ENCODE measurements at regions not wholly inside any gene's neighbourhood (a gene's known extent, or its start where the extent isn't known, plus 50 kb on each side); places are given as distances from the start of the nearest gene placed in this dataset.

GRCh38 chr7:94324380-94325121 lies 70.1 kb upstream of the COL1A2 start:
- no peak for FAIRE-seq

GRCh38 chr7:94325122-94325475 lies 69.6 kb upstream of the COL1A2 start:
- FAIRE-seq = no peak

GRCh38 chr7:94330269-94331020 lies 64.2 kb upstream of the COL1A2 start:
- FAIRE-seq = no peak

- no peak for FAIRE-seq
Observed at GRCh38 chr7:94332571-94332970, 62.1 kb upstream of the COL1A2 start.

DNA sequence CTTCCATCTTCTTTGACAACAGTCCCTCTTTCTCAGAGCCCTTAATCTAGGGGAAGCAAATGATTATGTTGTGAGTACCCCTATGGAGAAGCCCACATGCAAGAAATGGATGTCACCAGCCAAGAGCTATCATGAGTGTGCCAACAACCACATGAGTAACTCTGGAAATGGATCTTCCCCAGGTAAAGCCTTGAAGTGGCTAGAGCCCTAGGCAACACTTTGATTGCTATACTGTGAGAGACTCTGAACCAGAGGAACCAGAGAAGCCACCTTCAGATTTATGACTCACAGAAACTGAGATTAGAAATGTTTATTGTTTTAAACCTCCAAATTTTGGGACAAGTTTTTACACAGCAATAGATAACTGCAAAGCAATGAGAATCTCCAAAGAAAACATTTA lies 60.9 kb upstream of the COL1A2 start:
- no peak for FAIRE-seq

- no peak for FAIRE-seq
Observed at GRCh38 chr7:94335586-94335985, 59.1 kb upstream of the COL1A2 start.

DNA sequence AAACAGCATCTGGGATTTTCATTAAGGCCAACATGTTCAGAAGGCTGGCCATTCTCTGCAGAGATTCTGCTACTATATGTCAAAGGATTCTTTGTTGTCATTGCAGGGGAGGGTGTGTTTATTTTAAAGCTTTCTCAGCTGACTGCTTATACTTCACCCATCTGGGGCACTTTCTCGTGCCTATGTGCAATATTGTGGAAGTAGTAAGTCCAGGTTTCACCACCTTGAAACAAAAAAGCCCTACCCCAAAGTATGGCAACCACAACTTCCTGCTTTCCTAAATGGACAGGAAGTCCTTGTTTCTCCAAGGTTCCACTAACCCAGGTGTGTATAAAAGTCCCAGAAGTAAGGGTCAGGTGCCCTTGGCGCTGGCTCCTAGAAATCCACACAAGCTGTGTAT lies 58.7 kb upstream of the COL1A2 start:
- no peak for FAIRE-seq

DNA sequence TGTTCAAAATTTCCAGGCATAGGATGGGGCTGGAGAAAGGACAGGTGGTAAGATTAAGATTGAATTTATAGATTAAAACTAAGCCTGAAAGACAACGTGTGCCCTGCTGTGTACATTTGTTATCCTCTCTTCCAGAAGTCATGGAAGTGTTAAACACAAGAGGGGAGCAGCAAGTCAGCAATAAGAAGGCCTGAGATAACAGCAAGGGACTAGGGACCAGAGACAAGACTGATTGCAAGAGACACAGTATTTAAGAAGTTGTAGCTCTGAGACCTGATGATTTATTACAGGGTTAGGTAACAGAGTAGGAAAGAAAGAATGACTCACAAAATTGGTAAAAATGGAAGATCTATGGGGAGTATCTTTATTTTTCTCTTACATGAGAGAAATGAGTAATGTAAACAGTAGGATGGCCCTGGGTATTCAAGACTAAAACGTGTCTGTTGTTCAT lies 55.7 kb upstream of the COL1A2 start:
- FAIRE-seq = no peak

GRCh38 chr7:94344826-94345225 lies 49.9 kb upstream of the COL1A2 start:
- no peak for FAIRE-seq

Data from A204.1 (cell line).